ENCODE measurements at regions not wholly inside any gene's neighbourhood (a gene's known extent, or its start where the extent isn't known, plus 50 kb on each side); places are given as distances from the start of the nearest gene placed in this dataset.
"Not testable (repeated sequence)": the region's sequence is repeated elsewhere in the genome, so short reads cannot be mapped to it uniquely, and the experiment has no call there.

GRCh38 chr6:118705544-118706491 is 54.4 kb upstream of the CEP85L start:
- no peaks in the 10 kb centered on the region for H3K27me3 ChIP-seq
- peaks cover 0 to 9% of the 10 kb centered on the region in 2 donors for H3K4me1 ChIP-seq
- H3K9me3 ChIP-seq, result no peaks in the 10 kb centered on the region
- H3K36me3 ChIP-seq, result no peaks in the 10 kb centered on the region
- TF ChIP-seq CTCF (IDR thresholded peaks at IDR 0.05) (no peak), POLR2A (IDR thresholded peaks at IDR 0.05) (no peak)
- peak overlapping the region in 1 of 2 donors; percentile 12 for H3K4me3 ChIP-seq
- DNase-seq, result peak; percentile 25 to 29
- intact Hi-C loops (cut with DNase I; ENCODE audit: low total_unique reads), result no loop called here
- peak overlapping the region; percentile 29 to 49 for H3K27ac ChIP-seq

GRCh38 chr6:118704915-118705314 is 53.5 kb upstream of the CEP85L start:
- H3K27ac ChIP-seq, result peak overlapping the region; percentile 14 to 49
- H3K27me3 ChIP-seq, result no peaks in the 10 kb centered on the region
- H3K9me3 ChIP-seq, result no peaks in the 10 kb centered on the region
- DNase-seq, result no peak
- H3K4me1 ChIP-seq, result peaks cover 0 to 9% of the 10 kb centered on the region in 2 donors
- intact Hi-C loops (cut with DNase I; ENCODE audit: low total_unique reads), result no loop called here
- no peaks in the 10 kb centered on the region for H3K36me3 ChIP-seq
- H3K4me3 ChIP-seq, result no peak overlapping the region
- no peak for TF ChIP-seq CTCF (IDR thresholded peaks at IDR 0.05)
- TF ChIP-seq POLR2A (IDR thresholded peaks at IDR 0.05), result no peak

- intact Hi-C loops (cut with DNase I; ENCODE audit: low total_unique reads); H3K9me3 ChIP-seq; H3K4me1 ChIP-seq; H3K27me3 ChIP-seq; H3K36me3 ChIP-seq; H3K4me3 ChIP-seq; DNase-seq; H3K27ac ChIP-seq: not testable (repeated sequence)
Measured at GRCh38 chr6:118701260-118701659, 49.9 kb upstream of the CEP85L start.

Data from uterus (tissue), 3 donors.